ENCODE measurements at regions not wholly inside any gene's neighbourhood (a gene's known extent, or its start where the extent isn't known, plus 50 kb on each side); places are given as distances from the start of the nearest gene placed in this dataset.

- TF ChIP-seq, protein P1, sequence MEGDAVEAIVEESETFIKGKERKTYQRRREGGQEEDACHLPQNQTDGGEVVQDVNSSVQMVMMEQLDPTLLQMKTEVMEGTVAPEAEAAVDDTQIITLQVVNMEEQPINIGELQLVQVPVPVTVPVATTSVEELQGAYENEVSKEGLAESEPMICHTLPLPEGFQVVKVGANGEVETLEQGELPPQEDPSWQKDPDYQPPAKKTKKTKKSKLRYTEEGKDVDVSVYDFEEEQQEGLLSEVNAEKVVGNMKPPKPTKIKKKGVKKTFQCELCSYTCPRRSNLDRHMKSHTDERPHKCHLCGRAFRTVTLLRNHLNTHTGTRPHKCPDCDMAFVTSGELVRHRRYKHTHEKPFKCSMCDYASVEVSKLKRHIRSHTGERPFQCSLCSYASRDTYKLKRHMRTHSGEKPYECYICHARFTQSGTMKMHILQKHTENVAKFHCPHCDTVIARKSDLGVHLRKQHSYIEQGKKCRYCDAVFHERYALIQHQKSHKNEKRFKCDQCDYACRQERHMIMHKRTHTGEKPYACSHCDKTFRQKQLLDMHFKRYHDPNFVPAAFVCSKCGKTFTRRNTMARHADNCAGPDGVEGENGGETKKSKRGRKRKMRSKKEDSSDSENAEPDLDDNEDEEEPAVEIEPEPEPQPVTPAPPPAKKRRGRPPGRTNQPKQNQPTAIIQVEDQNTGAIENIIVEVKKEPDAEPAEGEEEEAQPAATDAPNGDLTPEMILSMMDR (conservative IDR thresholded peaks at IDR 0.05; ENCODE audit: low read length) = no peak
- no peak for TF ChIP-seq EZH2phosphoT487 (IDR thresholded peaks at IDR 0.05; ENCODE audit: borderline replicate concordance)
- no peaks in the 10 kb centered on the region for H3K27me3 ChIP-seq (ENCODE audit: insufficient read depth, low read length, poor library complexity, severe bottlenecking)
Measured at GRCh38 chr2:216306868-216307267, 65.4 kb downstream of the MARCHF4 start.

DNA sequence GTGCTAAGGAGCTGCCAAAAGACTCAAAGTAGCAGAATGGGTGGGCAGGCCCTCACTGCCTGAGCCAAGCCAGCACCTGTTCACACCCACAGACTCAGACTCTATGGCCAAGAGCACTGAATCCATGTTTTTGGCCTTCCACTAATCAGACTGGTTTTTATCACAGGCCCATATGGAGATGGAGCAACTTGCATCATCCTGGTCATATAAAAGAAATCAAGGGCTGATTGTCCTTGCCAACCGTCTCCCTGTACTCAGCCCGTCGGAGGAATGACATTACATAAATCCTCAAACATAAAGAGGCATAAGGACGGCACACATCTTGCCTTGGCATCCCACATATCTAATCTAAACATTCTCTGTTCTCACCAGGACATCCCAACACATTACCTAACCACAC, 66.7 kb downstream of the MARCHF4 start:
- no peaks in the 10 kb centered on the region for H3F3A ChIP-seq (ENCODE audit: low read depth)
- H3K79me2 ChIP-seq (ENCODE audit: insufficient read depth, low read length) = no peaks in the 10 kb centered on the region
- TF ChIP-seq, protein P1 (conservative IDR thresholded peaks at IDR 0.05; ENCODE audit: low read length) = no peak
- TF ChIP-seq EZH2phosphoT487 (IDR thresholded peaks at IDR 0.05; ENCODE audit: borderline replicate concordance) = no peak
- H3K4me3 ChIP-seq (ENCODE audit: low read length, poor library complexity, severe bottlenecking) = no peak overlapping the region
- no peak overlapping the region for H3K4me2 ChIP-seq (ENCODE audit: low read depth, low read length, poor library complexity, severe bottlenecking)
- H3K4me1 ChIP-seq (ENCODE audit: insufficient read depth, low read length, poor library complexity, severe bottlenecking) = peaks cover 27% of the 10 kb centered on the region
- H3K9ac ChIP-seq (ENCODE audit: low read depth, low read length, poor library complexity, severe bottlenecking) = no peak overlapping the region
- H3K9me2 ChIP-seq (replicated peaks; ENCODE audit: low read depth, low read length) = no peaks in the 10 kb centered on the region
- no peaks in the 10 kb centered on the region for H4K20me1 ChIP-seq (ENCODE audit: insufficient read depth, low read length, poor library complexity, severe bottlenecking)
- no peaks in the 10 kb centered on the region for H3K9me3 ChIP-seq (ENCODE audit: insufficient read depth, low read depth, low read length)
- H3K27me3 ChIP-seq (ENCODE audit: insufficient read depth, low read length, poor library complexity, severe bottlenecking) = no peaks in the 10 kb centered on the region
- no peak overlapping the region for H2AFZ ChIP-seq (ENCODE audit: low read length)
- no peaks in the 10 kb centered on the region for H3K36me3 ChIP-seq (ENCODE audit: insufficient read depth, low read length)

More at GRCh38 chr2:216306868-216307267, 65.4 kb downstream of the MARCHF4 start:
- H3K79me2 ChIP-seq (ENCODE audit: insufficient read depth, low read length) = no peaks in the 10 kb centered on the region
- H3K36me3 ChIP-seq (ENCODE audit: insufficient read depth, low read length) = no peaks in the 10 kb centered on the region
- peaks cover 27% of the 10 kb centered on the region for H3K4me1 ChIP-seq (ENCODE audit: insufficient read depth, low read length, poor library complexity, severe bottlenecking)
- H3K9me3 ChIP-seq (ENCODE audit: insufficient read depth, low read depth, low read length) = no peaks in the 10 kb centered on the region
- peak overlapping the region; percentile 5 for H3K4me2 ChIP-seq (ENCODE audit: low read depth, low read length, poor library complexity, severe bottlenecking)
- H3K9me2 ChIP-seq (replicated peaks; ENCODE audit: low read depth, low read length) = no peaks in the 10 kb centered on the region
- H4K20me1 ChIP-seq (ENCODE audit: insufficient read depth, low read length, poor library complexity, severe bottlenecking) = no peaks in the 10 kb centered on the region
- H3K9ac ChIP-seq (ENCODE audit: low read depth, low read length, poor library complexity, severe bottlenecking) = no peak overlapping the region
- H3K4me3 ChIP-seq (ENCODE audit: low read length, poor library complexity, severe bottlenecking) = no peak overlapping the region
- no peaks in the 10 kb centered on the region for H3F3A ChIP-seq (ENCODE audit: low read depth)
- H2AFZ ChIP-seq (ENCODE audit: low read length) = peak overlapping the region; percentile 51; the same call in 1 of the 2 replicates

GRCh38 chr2:216302981-216303676, 69.2 kb downstream of the MARCHF4 start:
- Histone ChIP-seq H3F3A (ENCODE audit: low read depth) (no peaks in the 10 kb centered on the region), H3K36me3 (ENCODE audit: insufficient read depth, low read length) (no peaks in the 10 kb centered on the region), H3K4me3 (ENCODE audit: low read length, poor library complexity, severe bottlenecking) (no peak overlapping the region), H3K9me2 (replicated peaks; ENCODE audit: low read depth, low read length) (no peaks in the 10 kb centered on the region), H3K27me3 (ENCODE audit: insufficient read depth, low read length, poor library complexity, severe bottlenecking) (no peaks in the 10 kb centered on the region), H3K4me1 (ENCODE audit: insufficient read depth, low read length, poor library complexity, severe bottlenecking) (peaks cover 20% of the 10 kb centered on the region), H3K9me3 (ENCODE audit: insufficient read depth, low read depth, low read length) (no peaks in the 10 kb centered on the region), H3K9ac (ENCODE audit: low read depth, low read length, poor library complexity, severe bottlenecking) (no peak overlapping the region), H3K79me2 (ENCODE audit: insufficient read depth, low read length) (no peaks in the 10 kb centered on the region), H4K20me1 (ENCODE audit: insufficient read depth, low read length, poor library complexity, severe bottlenecking) (no peaks in the 10 kb centered on the region), H2AFZ (ENCODE audit: low read length) (no peak overlapping the region), H3K4me2 (ENCODE audit: low read depth, low read length, poor library complexity, severe bottlenecking) (no peak overlapping the region)
- no peak for TF ChIP-seq EZH2phosphoT487 (IDR thresholded peaks at IDR 0.05; ENCODE audit: borderline replicate concordance)
- TF ChIP-seq, protein P1 (conservative IDR thresholded peaks at IDR 0.05; ENCODE audit: low read length) = no peak

Data from Loucy (cell line).